Erythroblast (primary cell): ENCODE measurements at regions not wholly inside any gene's neighbourhood (a gene's known extent, or its start where the extent isn't known, plus 50 kb on each side); places are given as distances from the start of the nearest gene placed in this dataset.

Experiments used
- GATA1 ChIP-seq: IDR thresholded peaks from 2 replicates; pipeline ENCODE4 v1.6.1; 2011; ENCODE audit warnings: low read depth, mild to moderate bottlenecking, control low read depth, low read length, moderate library complexity
- POLR2A ChIP-seq: IDR thresholded peaks from 2 replicates; pipeline ENCODE4 v1.6.1; 2011; ENCODE audit warnings: mild to moderate bottlenecking, low read length

GRCh38 chr10:3528823-3529403, 256.1 kb downstream of the KLF6 start:
- TF ChIP-seq POLR2A (no peak), GATA1 (no peak)
